Breast epithelium (tissue), 3 donors: ENCODE measurements at regions not wholly inside any gene's neighbourhood (a gene's known extent, or its start where the extent isn't known, plus 50 kb on each side); places are given as distances from the start of the nearest gene placed in this dataset.

Experiments used
- POLR2A ChIP-seq: fragments of 450-650 bp; IDR thresholded peaks from one replicate; pipeline ENCODE4 v1.6.1; 2016; ENCODE audit warnings: antibody characterized with exemption, mild to moderate bottlenecking, moderate library complexity
- POLR2AphosphoS5 ChIP-seq, 3 donors: sonication (generic); formaldehyde crosslinking; IDR thresholded peaks; one replicate each; pipeline ENCODE4 v1.6.1; 2017; ENCODE audit warnings: antibody characterized with exemption in 3 of 3
- TF ChIP-seq, protein P1 (sequence below), 3 donors: fragments of 450-650 bp; IDR thresholded peaks; one replicate each; pipeline ENCODE4 v1.5.1; 2016 to 2017; ENCODE audit warnings: antibody characterized with exemption in 3 of 3, mild to moderate bottlenecking in 3 of 3, moderate library complexity in 3 of 3

DNA sequence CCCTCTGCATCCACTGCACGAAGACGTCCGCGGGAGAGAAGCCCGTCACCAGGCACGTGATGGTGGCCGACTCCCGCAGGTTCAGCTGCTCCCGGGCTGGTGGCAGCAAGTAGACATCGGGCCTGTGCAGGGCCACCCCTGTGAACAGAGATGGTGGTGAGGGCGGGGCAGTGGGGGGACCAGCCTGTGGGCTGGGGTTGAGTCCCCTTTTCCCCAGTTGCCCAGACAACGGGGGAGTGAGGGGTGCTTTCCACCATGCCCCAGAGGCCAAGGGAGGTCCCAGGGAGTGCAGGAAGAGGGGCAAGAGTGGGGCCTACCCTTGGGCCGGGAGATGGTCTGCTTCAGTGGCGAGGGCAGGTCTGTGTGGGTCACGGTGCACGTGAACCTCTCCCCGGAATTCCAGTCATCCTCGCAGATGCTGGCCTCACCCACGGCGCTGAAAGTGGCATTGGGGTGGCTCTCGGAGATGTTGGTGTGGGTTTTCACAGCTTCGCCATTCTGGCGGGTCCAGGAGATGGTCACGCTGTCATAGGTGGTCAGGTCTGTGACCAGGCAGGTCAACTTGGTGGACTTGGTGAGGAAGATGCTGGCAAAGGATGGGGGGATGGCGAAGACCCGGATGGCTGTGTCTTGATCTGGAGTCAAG, 328.3 kb downstream of the TMEM121 start:
- TF ChIP-seq, protein P1, sequence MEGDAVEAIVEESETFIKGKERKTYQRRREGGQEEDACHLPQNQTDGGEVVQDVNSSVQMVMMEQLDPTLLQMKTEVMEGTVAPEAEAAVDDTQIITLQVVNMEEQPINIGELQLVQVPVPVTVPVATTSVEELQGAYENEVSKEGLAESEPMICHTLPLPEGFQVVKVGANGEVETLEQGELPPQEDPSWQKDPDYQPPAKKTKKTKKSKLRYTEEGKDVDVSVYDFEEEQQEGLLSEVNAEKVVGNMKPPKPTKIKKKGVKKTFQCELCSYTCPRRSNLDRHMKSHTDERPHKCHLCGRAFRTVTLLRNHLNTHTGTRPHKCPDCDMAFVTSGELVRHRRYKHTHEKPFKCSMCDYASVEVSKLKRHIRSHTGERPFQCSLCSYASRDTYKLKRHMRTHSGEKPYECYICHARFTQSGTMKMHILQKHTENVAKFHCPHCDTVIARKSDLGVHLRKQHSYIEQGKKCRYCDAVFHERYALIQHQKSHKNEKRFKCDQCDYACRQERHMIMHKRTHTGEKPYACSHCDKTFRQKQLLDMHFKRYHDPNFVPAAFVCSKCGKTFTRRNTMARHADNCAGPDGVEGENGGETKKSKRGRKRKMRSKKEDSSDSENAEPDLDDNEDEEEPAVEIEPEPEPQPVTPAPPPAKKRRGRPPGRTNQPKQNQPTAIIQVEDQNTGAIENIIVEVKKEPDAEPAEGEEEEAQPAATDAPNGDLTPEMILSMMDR (IDR thresholded peaks at IDR 0.05), result no peak
- no peak for TF ChIP-seq POLR2AphosphoS5 (IDR thresholded peaks at IDR 0.05)
- TF ChIP-seq POLR2A, result no peak
